Spleen (tissue), 11 donors: ENCODE measurements at regions not wholly inside any gene's neighbourhood (a gene's known extent, or its start where the extent isn't known, plus 50 kb on each side); places are given as distances from the start of the nearest gene placed in this dataset.
A peak's percentile ranks its signal among the peaks of the same experiment; 100 is the strongest.

ENCODE experiments used
- DNase-seq: peaks from one replicate; pipeline ENCODE4 v3.0.0-alpha.2; 2020
- H3K27ac ChIP-seq, 8 donors: fragments of 200-600 bp; sonication (generic) in 7 of 8; 1 replicate in 4 of 8; 2 replicates in 4 of 8; pipeline versions ENCODE4 v1.5.0 to v1.8.0; 2016 to 2021; ENCODE audit warnings: inconsistent platforms in 4 of 8, mild to moderate bottlenecking in 4 of 8, moderate library complexity in 1 of 8
- H3K27me3 ChIP-seq, 7 donors: fragments of 200-600 bp; sonication (generic) in 6 of 7; replicated peaks in 1 of 7; 1 replicate in 4 of 7; 2 replicates in 3 of 7; pipeline versions ENCODE4 v1.5.0 to v1.8.0; 2016 to 2021; ENCODE audit warnings: inconsistent platforms in 3 of 7, mild to moderate bottlenecking in 1 of 7
- H3K36me3 ChIP-seq, 6 donors: fragments of 200-600 bp; sonication (generic) in 5 of 6; 1 replicate in 4 of 6; 2 replicates in 2 of 6; pipeline versions ENCODE4 v1.5.0 to v1.8.0; 2016 to 2021; ENCODE audit warnings: inconsistent platforms in 2 of 6
- H3K4me1 ChIP-seq, 6 donors: fragments of 200-600 bp; sonication (generic) in 5 of 6; 1 replicate in 3 of 6; 2 replicates in 3 of 6; pipeline versions ENCODE4 v1.5.0 to v1.8.0; 2016 to 2021; ENCODE audit warnings: inconsistent platforms in 3 of 6
- H3K4me3 ChIP-seq, 8 donors: fragments of 200-600 bp; sonication (generic) in 7 of 8; 1 replicate in 4 of 8; 2 replicates in 4 of 8; pipeline versions ENCODE4 v1.5.0 to v1.8.0; 2016 to 2021; ENCODE audit warnings: inconsistent platforms in 4 of 8, mild to moderate bottlenecking in 4 of 8, moderate library complexity in 2 of 8
- H3K9me3 ChIP-seq, 8 donors: fragments of 200-600 bp; sonication (generic) in 7 of 8; 1 replicate in 4 of 8; 2 replicates in 4 of 8; pipeline versions ENCODE4 v1.5.0 to v1.8.0; 2016 to 2021; ENCODE audit warnings: inconsistent platforms in 4 of 8
- POLR2A ChIP-seq, 3 donors: fragments of 450-650 bp; IDR thresholded peaks; one replicate each; pipeline ENCODE4 v1.5.1; 2017; ENCODE audit warnings: antibody characterized with exemption in 3 of 3, mild to moderate bottlenecking in 1 of 3
- POLR2AphosphoS5 ChIP-seq, 3 donors: sonication (generic); formaldehyde crosslinking; IDR thresholded peaks; one replicate each; pipeline ENCODE4 v1.5.1; 2017; ENCODE audit warnings: antibody characterized with exemption in 3 of 3
- WGBS, 5 donors: extraction: QIAGEN DNeasy Blood & Tissue Kit in 3 of 5; methylation state at CpG; one replicate each; pipeline versions ENCODE4 v1.1.5 to v1.1.7; 2013 to 2018; 5-methylcytosine and 5-hydroxymethylcytosine counted together
- intact Hi-C: fragments of 100-400 bp; cut with DNase I; formaldehyde crosslinking; loops from one replicate; pipeline ENCODE4 v1.15.0; 2023; ENCODE audit warnings: low total_unique reads
- TF ChIP-seq, protein P1 (sequence below), 11 experiments: fragments of 200-600 bp in 7 of 11; fragments of 450-650 bp in 4 of 11; sonication (generic) in 4 of 11; IDR thresholded peaks in 8 of 11; conservative IDR thresholded peaks in 3 of 11; 1 replicate in 7 of 11; 2 replicates in 4 of 11; pipeline versions ENCODE4 v1.4.0 to v1.8.0; 2016 to 2021; ENCODE audit warnings: antibody characterized with exemption in 11 of 11, inconsistent platforms in 4 of 11, mild to moderate bottlenecking in 1 of 11
- donor health status: healthy with polysubstance abuse.
- donor health status: DM: no; HTN: no; CAD: no; lungs with moderate emphysema.
- donor health status: DM: no; HTN: no; CAD: no.
- donor health status: Bipolar disorder and iron deficiency.
- donor health status: healthy.
- donor health status: DM: no; HTN: no; CAD: no.
- donor health status: DM: yes; HTN: yes; CAD: no.

DNA sequence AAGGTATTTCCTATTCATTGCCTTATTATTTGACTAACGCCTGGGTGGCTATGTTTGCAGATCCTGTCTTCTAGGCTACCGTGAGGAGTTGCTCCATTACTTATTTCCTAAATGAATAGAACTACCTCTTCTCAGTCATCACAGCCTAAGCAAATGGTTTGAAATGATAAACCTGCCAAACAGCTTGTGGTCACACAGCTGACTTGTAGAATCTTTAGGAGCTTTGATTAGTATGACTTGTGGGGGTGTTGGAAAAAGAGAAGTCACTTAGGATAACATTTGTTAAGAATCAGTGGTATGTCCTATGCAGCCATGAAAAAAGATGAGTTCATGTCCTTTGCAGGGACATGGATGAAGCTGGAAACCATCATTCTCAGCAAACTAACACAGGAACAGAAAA is 169.3 kb downstream of the PPARGC1A start:
- 72 to 91% (median 78%) methylated on average over 2 of the region's 2 CpGs for WGBS, 5 donors
- H3K27ac ChIP-seq = no peak overlapping the region
- TF ChIP-seq, protein P1, sequence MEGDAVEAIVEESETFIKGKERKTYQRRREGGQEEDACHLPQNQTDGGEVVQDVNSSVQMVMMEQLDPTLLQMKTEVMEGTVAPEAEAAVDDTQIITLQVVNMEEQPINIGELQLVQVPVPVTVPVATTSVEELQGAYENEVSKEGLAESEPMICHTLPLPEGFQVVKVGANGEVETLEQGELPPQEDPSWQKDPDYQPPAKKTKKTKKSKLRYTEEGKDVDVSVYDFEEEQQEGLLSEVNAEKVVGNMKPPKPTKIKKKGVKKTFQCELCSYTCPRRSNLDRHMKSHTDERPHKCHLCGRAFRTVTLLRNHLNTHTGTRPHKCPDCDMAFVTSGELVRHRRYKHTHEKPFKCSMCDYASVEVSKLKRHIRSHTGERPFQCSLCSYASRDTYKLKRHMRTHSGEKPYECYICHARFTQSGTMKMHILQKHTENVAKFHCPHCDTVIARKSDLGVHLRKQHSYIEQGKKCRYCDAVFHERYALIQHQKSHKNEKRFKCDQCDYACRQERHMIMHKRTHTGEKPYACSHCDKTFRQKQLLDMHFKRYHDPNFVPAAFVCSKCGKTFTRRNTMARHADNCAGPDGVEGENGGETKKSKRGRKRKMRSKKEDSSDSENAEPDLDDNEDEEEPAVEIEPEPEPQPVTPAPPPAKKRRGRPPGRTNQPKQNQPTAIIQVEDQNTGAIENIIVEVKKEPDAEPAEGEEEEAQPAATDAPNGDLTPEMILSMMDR (IDR thresholded peaks at IDR 0.05 in 8 of 11, conservative IDR thresholded peaks at IDR 0.05 in 3 of 11) = no peak
- TF ChIP-seq POLR2A (IDR thresholded peaks at IDR 0.05) (no peak), POLR2AphosphoS5 (IDR thresholded peaks at IDR 0.05) (no peak)
- H3K4me1 ChIP-seq = no peaks in the 10 kb centered on the region
- no peak for DNase-seq
- no peak overlapping the region for H3K4me3 ChIP-seq
- no peaks in the 10 kb centered on the region for H3K27me3 ChIP-seq
- H3K9me3 ChIP-seq = no peaks in the 10 kb centered on the region
- H3K36me3 ChIP-seq = no peaks in the 10 kb centered on the region
- intact Hi-C loops = no loop called here

DNA sequence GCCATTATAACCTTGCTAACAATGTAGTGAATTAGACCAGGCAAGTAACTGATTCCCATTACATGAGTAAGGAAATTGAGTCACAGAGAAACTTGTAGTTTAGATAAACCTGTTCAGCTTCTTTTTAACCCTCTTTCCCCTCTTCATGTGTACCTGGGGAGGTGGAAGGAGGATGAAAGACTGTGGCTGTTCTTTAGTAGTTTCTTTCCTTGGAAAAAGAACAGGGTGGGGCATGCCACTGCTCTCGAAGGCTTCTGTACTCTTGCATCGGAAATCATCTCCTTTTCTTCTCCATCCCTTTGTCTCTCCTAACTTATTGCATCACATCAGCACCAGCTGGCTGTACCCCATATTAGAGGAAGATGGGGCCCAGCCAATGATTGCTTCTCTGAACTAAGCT is 171.4 kb downstream of the PPARGC1A start:
- no peak for TF ChIP-seq POLR2A (IDR thresholded peaks at IDR 0.05)
- TF ChIP-seq, protein P1 (IDR thresholded peaks at IDR 0.05 in 8 of 11, conservative IDR thresholded peaks at IDR 0.05 in 3 of 11) = no peak
- no peak for TF ChIP-seq POLR2AphosphoS5 (IDR thresholded peaks at IDR 0.05)
- H3K36me3 ChIP-seq = no peaks in the 10 kb centered on the region
- no peak for DNase-seq
- H3K4me1 ChIP-seq = no peaks in the 10 kb centered on the region
- no peak overlapping the region for H3K4me3 ChIP-seq
- intact Hi-C loops = no loop called here
- WGBS, 5 donors = 88 to 94% (median 90%) methylated on average over 2 of the region's 2 CpGs
- H3K9me3 ChIP-seq = no peaks in the 10 kb centered on the region
- no peak overlapping the region for H3K27ac ChIP-seq
- no peaks in the 10 kb centered on the region for H3K27me3 ChIP-seq

DNA sequence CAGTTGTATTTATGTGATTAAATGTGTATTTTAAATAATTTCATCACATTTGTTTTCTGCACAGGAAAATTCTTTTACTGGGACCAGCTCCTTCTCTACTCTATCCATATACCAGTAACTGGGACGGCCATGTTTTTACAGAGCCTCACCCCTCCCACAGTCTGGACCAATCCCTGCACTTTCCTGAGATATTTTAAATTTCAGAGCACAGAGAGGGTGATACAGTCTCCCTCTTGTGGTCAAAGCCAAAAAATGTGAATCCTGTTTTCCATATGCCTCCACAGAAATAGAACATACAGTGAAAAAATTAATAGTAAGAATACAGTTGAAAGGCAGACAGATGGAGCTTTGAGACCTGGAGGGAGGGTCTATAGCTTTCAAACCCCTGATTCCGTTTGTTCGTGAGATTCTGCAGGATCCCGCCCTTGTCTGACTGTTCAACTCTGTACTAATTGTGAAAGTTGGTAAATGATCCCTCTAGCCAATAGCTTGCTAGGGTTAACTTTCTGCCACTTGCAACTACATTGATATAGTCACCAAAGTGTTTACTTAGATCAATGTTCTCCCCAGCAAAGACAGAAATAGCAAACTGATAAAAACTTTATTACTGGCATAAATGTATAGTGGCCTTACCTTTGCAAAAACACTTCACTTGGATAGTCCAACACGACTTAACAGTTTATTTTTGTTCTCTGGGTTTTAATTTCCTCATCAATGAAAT is 172.2 kb downstream of the PPARGC1A start:
- no peak overlapping the region for H3K27ac ChIP-seq
- H3K9me3 ChIP-seq = no peaks in the 10 kb centered on the region
- H3K36me3 ChIP-seq = no peaks in the 10 kb centered on the region
- no peak overlapping the region for H3K4me3 ChIP-seq
- TF ChIP-seq, protein P1 (IDR thresholded peaks at IDR 0.05 in 8 of 11, conservative IDR thresholded peaks at IDR 0.05 in 3 of 11) = peak in 2 of 11 experiments; percentile 12 to 16
- no peak for TF ChIP-seq POLR2AphosphoS5 (IDR thresholded peaks at IDR 0.05)
- no peak for TF ChIP-seq POLR2A (IDR thresholded peaks at IDR 0.05)
- no peaks in the 10 kb centered on the region for H3K27me3 ChIP-seq
- H3K4me1 ChIP-seq = no peaks in the 10 kb centered on the region
- intact Hi-C loops = no loop called here
- 77 to 88% (median 82%) methylated on average over 5 of the region's 5 CpGs for WGBS, 5 donors
- no peak for DNase-seq

- no peak overlapping the region for H3K27ac ChIP-seq
- H3K27me3 ChIP-seq = no peaks in the 10 kb centered on the region
- no peak for DNase-seq
- 75 to 97% (median 92%) methylated on average over 1 of the region's 1 CpG for WGBS, 5 donors
- no peaks in the 10 kb centered on the region for H3K36me3 ChIP-seq
- H3K9me3 ChIP-seq = no peaks in the 10 kb centered on the region
- H3K4me3 ChIP-seq = no peak overlapping the region
- H3K4me1 ChIP-seq = no peaks in the 10 kb centered on the region
- intact Hi-C loops = no loop called here
- TF ChIP-seq, protein P1 (IDR thresholded peaks at IDR 0.05 in 8 of 11, conservative IDR thresholded peaks at IDR 0.05 in 3 of 11) = no peak
Observed at GRCh38 chr4:23710298-23710697, 179.5 kb downstream of the PPARGC1A start.
